ENCODE measurements at regions not wholly inside any gene's neighbourhood (a gene's known extent, or its start where the extent isn't known, plus 50 kb on each side); places are given as distances from the start of the nearest gene placed in this dataset.
A peak's percentile ranks its signal among the peaks of the same experiment; 100 is the strongest.

- Histone ChIP-seq H3K79me2 (ENCODE audit: insufficient read depth, low read length) (no peaks in the 10 kb centered on the region), H3K9ac (ENCODE audit: insufficient read depth, low read length, poor library complexity, severe bottlenecking) (no peak overlapping the region), H3K9me3 (replicated peaks in 1 of 2; ENCODE audit: control insufficient read depth in 1 of 2, insufficient read depth in 1 of 2, low read length in 2 of 2) (no peaks in the 10 kb centered on the region), H3K4me2 (replicated peaks; ENCODE audit: extremely low read depth, low read length, poor library complexity, severe bottlenecking) (no peak overlapping the region), H3K27ac (ENCODE audit: low read depth in 1 of 2, low read length in 2 of 2) (no peak overlapping the region), H3K4me1 (ENCODE audit: control insufficient read depth in 1 of 2, insufficient read depth in 2 of 2, low read length in 2 of 2) (no peaks in the 10 kb centered on the region), H3K27me3 (ENCODE audit: control insufficient read depth in 2 of 2, insufficient read depth in 2 of 2, low read length in 2 of 2) (no peaks in the 10 kb centered on the region), H3K4me3 (replicated peaks in 1 of 3; ENCODE audit: low read depth in 2 of 3, low read length in 3 of 3) (no peak overlapping the region), H2AFZ (ENCODE audit: insufficient read depth, low read depth, low read length, poor library complexity, severe bottlenecking) (no peak overlapping the region), H4K20me1 (ENCODE audit: insufficient read depth, low read length) (no peaks in the 10 kb centered on the region), H3K36me3 (replicated peaks in 1 of 2; ENCODE audit: control insufficient read depth in 1 of 2, insufficient read depth in 2 of 2, low read length in 2 of 2) (no peaks in the 10 kb centered on the region)
- H3K27me3 Mint-ChIP-seq (ENCODE audit: low read depth in 3 of 3) = peaks cover 0 to 1% (median 0%) of the 10 kb centered on the region in 3 donors
- peaks cover 5% of the 10 kb centered on the region for H3K4me1 Mint-ChIP-seq
- H3K9me3 Mint-ChIP-seq = peaks cover 0 to 3% (median 2%) of the 10 kb centered on the region in 7 donors
- intact Hi-C loops (cut with micrococcal nuclease) = no loop called here
- no peak overlapping the region for H3K4me3 Mint-ChIP-seq
- no peak for TF ChIP-seq CTCF (IDR thresholded peaks at IDR 0.05)
- no peak overlapping the region for H3K27ac Mint-ChIP-seq
- 100% methylated on average over 2 of the region's 2 CpGs for WGBS (ENCODE audit: insufficient coverage)
- H3K36me3 Mint-ChIP-seq = no peaks in the 10 kb centered on the region
- no peak for DNase-seq
Observed at GRCh38 chr14:49484180-49484579, 102.0 kb downstream of the RPS29 start.

- intact Hi-C loops (cut with micrococcal nuclease) = no loop called here
- Histone ChIP-seq H3K36me3 (replicated peaks in 1 of 2; ENCODE audit: control insufficient read depth in 1 of 2, insufficient read depth in 2 of 2, low read length in 2 of 2) (no peaks in the 10 kb centered on the region), H3K27me3 (ENCODE audit: control insufficient read depth in 2 of 2, insufficient read depth in 2 of 2, low read length in 2 of 2) (no peaks in the 10 kb centered on the region), H3K9ac (ENCODE audit: insufficient read depth, low read length, poor library complexity, severe bottlenecking) (no peak overlapping the region), H3K4me1 (ENCODE audit: control insufficient read depth in 1 of 2, insufficient read depth in 2 of 2, low read length in 2 of 2) (no peaks in the 10 kb centered on the region), H3K27ac (ENCODE audit: low read depth in 1 of 2, low read length in 2 of 2) (no peak overlapping the region), H4K20me1 (ENCODE audit: insufficient read depth, low read length) (no peaks in the 10 kb centered on the region), H2AFZ (ENCODE audit: insufficient read depth, low read depth, low read length, poor library complexity, severe bottlenecking) (no peak overlapping the region), H3K4me3 (replicated peaks in 1 of 3; ENCODE audit: low read depth in 2 of 3, low read length in 3 of 3) (no peak overlapping the region), H3K79me2 (ENCODE audit: insufficient read depth, low read length) (no peaks in the 10 kb centered on the region), H3K9me3 (replicated peaks in 1 of 2; ENCODE audit: control insufficient read depth in 1 of 2, insufficient read depth in 1 of 2, low read length in 2 of 2) (no peaks in the 10 kb centered on the region), H3K4me2 (replicated peaks; ENCODE audit: extremely low read depth, low read length, poor library complexity, severe bottlenecking) (no peak overlapping the region)
- WGBS (ENCODE audit: insufficient coverage) = 29% methylated on average over 1 of the region's 1 CpG
- Mint-ChIP-seq H3K4me3 (no peak overlapping the region), H3K27ac (peak overlapping the region in 1 of 7 donors; percentile 16), H3K27me3 (ENCODE audit: low read depth in 3 of 3) (peaks cover 0 to 1% (median 0%) of the 10 kb centered on the region in 3 donors), H3K4me1 (peaks cover 5% of the 10 kb centered on the region), H3K9me3 (peaks cover 0 to 3% (median 2%) of the 10 kb centered on the region in 7 donors), H3K36me3 (no peaks in the 10 kb centered on the region)
- TF ChIP-seq CTCF (IDR thresholded peaks at IDR 0.05) = no peak
- DNase-seq = no peak
Observed at GRCh38 chr14:49483268-49483667, 102.9 kb downstream of the RPS29 start.
